ENCODE measurements at regions not wholly inside any gene's neighbourhood (a gene's known extent, or its start where the extent isn't known, plus 50 kb on each side); places are given as distances from the start of the nearest gene placed in this dataset.

GRCh38 chr4:12875640-12876243, 608.4 kb downstream of the RAB28 start:
- DNase-seq: no peak
- H3K4me1 ChIP-seq (replicated peaks in 1 of 2): no peaks in the 10 kb centered on the region
- intact Hi-C loops (cut with DNase I): no loop called here
- TF ChIP-seq CTCF (IDR thresholded peaks at IDR 0.05): no peak
- TF ChIP-seq POLR2A (IDR thresholded peaks at IDR 0.05): no peak
- no peak overlapping the region for H3K27ac ChIP-seq
- H3K9me3 ChIP-seq (replicated peaks in 1 of 3): no peaks in the 10 kb centered on the region
- no peaks in the 10 kb centered on the region for H3K27me3 ChIP-seq
- WGBS, 4 donors: 63 to 85% (median 76%) methylated on average over 2 of the region's 2 CpGs
- no peaks in the 10 kb centered on the region for H3K36me3 ChIP-seq (replicated peaks in 1 of 2)
- H3K4me3 ChIP-seq: no peak overlapping the region

GRCh38 chr4:12873351-12873750, 610.8 kb downstream of the RAB28 start:
- 81 to 87% (median 81%) methylated on average over 2 of the region's 2 CpGs for WGBS, 4 donors
- TF ChIP-seq CTCF (IDR thresholded peaks at IDR 0.05) (no peak), POLR2A (IDR thresholded peaks at IDR 0.05) (no peak)
- H3K27ac ChIP-seq: no peak overlapping the region

GRCh38 chr4:12861422-12861821, 622.7 kb downstream of the RAB28 start:
- TF ChIP-seq POLR2A (IDR thresholded peaks at IDR 0.05) (no peak), CTCF (IDR thresholded peaks at IDR 0.05) (no peak)
- WGBS, 4 donors: 87 to 100% (median 92%) methylated on average over 1 of the region's 1 CpG
- intact Hi-C loops (cut with DNase I): no loop called here
- Histone ChIP-seq H3K9me3 (replicated peaks in 1 of 3) (no peaks in the 10 kb centered on the region), H3K27me3 (no peaks in the 10 kb centered on the region), H3K4me1 (replicated peaks in 1 of 2) (no peaks in the 10 kb centered on the region), H3K36me3 (replicated peaks in 1 of 2) (no peaks in the 10 kb centered on the region), H3K27ac (no peak overlapping the region), H3K4me3 (no peak overlapping the region)
- no peak for DNase-seq

More at GRCh38 chr4:12873351-12873750, 610.8 kb downstream of the RAB28 start:
- no peak overlapping the region for H3K4me3 ChIP-seq
- H3K9me3 ChIP-seq (replicated peaks in 1 of 3): peaks cover 0 to 7% (median 0%) of the 10 kb centered on the region in 3 donors
- H3K36me3 ChIP-seq (replicated peaks in 1 of 2): no peaks in the 10 kb centered on the region
- DNase-seq: no peak
- H3K4me1 ChIP-seq (replicated peaks in 1 of 2): no peaks in the 10 kb centered on the region
- H3K27me3 ChIP-seq: no peaks in the 10 kb centered on the region
- intact Hi-C loops (cut with DNase I): no loop called here

- H3K4me3 ChIP-seq: no peak overlapping the region
- peaks cover 0 to 4% of the 10 kb centered on the region in 2 donors for H3K4me1 ChIP-seq (replicated peaks in 1 of 2)
- H3K27ac ChIP-seq: no peak overlapping the region
- no peaks in the 10 kb centered on the region for H3K27me3 ChIP-seq
- TF ChIP-seq CTCF (IDR thresholded peaks at IDR 0.05) (peak; percentile 58 to 75 (median 66)), POLR2A (IDR thresholded peaks at IDR 0.05) (no peak)
- no peaks in the 10 kb centered on the region for H3K9me3 ChIP-seq (replicated peaks in 1 of 3)
- WGBS, 4 donors: 23 to 33% (median 24%) methylated on average over 8 of the region's 8 CpGs
- no peaks in the 10 kb centered on the region for H3K36me3 ChIP-seq (replicated peaks in 1 of 2)
- peak in 3 of 7 donors; percentile 11 to 21 (median 15) for DNase-seq
- intact Hi-C loops (cut with DNase I): loop anchor here (2.0 to 10.0 kb wide), 2 partner anchors 692 to 696 kb away; partner anchors contain the start of gene NKX3-2 (in 1 of the 2)
Measured at GRCh38 chr4:12852338-12853307, 631.5 kb downstream of the RAB28 start.
